ENCODE measurements at regions not wholly inside any gene's neighbourhood (a gene's known extent, or its start where the extent isn't known, plus 50 kb on each side); places are given as distances from the start of the nearest gene placed in this dataset.

DNA sequence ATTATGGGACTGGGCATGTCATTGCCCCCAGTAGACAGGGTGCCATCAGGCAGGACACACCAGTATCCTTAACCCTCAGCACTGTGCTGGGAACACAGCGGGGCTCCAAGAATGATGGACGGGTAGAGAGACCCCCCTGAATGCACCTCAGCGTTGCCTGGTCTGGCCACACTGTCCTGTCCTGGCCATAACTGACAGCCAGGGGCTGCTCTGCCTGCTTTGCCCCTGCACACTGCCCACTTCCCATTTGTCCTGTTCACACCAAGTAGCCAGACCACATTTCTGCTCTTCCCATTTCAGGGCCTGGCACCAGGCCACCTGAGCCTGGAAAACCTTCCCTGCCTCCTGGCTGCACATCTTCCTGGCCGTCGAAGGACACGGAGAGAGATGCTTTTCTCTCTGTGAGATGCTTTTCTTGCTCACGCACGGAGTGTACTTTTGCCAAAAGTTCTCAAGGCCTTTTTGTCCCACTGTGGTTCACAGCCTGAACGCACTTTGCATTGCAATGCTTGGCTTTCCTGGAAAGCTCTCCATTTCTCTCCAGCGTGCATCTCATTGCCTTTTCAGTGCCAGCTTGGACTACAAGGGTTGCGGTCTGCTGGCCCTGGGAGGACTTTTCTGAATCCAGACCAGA lies 131.0 kb upstream of the EEPD1 start:
- TF ChIP-seq, protein P1, sequence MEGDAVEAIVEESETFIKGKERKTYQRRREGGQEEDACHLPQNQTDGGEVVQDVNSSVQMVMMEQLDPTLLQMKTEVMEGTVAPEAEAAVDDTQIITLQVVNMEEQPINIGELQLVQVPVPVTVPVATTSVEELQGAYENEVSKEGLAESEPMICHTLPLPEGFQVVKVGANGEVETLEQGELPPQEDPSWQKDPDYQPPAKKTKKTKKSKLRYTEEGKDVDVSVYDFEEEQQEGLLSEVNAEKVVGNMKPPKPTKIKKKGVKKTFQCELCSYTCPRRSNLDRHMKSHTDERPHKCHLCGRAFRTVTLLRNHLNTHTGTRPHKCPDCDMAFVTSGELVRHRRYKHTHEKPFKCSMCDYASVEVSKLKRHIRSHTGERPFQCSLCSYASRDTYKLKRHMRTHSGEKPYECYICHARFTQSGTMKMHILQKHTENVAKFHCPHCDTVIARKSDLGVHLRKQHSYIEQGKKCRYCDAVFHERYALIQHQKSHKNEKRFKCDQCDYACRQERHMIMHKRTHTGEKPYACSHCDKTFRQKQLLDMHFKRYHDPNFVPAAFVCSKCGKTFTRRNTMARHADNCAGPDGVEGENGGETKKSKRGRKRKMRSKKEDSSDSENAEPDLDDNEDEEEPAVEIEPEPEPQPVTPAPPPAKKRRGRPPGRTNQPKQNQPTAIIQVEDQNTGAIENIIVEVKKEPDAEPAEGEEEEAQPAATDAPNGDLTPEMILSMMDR (IDR thresholded peaks at IDR 0.05; ENCODE audit: extremely low read depth in 1 of 2, insufficient read depth in 1 of 2, low read depth in 1 of 2, low read length in 2 of 2), result no peak
- TF ChIP-seq EZH2 (IDR thresholded peaks at IDR 0.05; ENCODE audit: borderline replicate concordance, low read depth, low read length, severe bottlenecking) (no peak), POLR2A (IDR thresholded peaks at IDR 0.05; ENCODE audit: low read depth, low read length) (no peak), POLR2AphosphoS5 (IDR thresholded peaks at IDR 0.05; ENCODE audit: insufficient read depth, low read depth, low read length) (no peak), MYC (IDR thresholded peaks at IDR 0.05; ENCODE audit: low read depth, low read length) (no peak), FOS (IDR thresholded peaks at IDR 0.05; ENCODE audit: borderline replicate concordance, insufficient read depth, low read length) (no peak)
- TF ChIP-seq, protein P2, sequence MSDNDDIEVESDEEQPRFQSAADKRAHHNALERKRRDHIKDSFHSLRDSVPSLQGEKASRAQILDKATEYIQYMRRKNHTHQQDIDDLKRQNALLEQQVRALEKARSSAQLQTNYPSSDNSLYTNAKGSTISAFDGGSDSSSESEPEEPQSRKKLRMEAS (IDR thresholded peaks at IDR 0.05; ENCODE audit: insufficient read depth, insufficient read length), result no peak

Measured in endothelial cell of umbilical vein (primary cell).